GM23338 (cell line): ENCODE measurements at regions not wholly inside any gene's neighbourhood (a gene's known extent, or its start where the extent isn't known, plus 50 kb on each side); places are given as distances from the start of the nearest gene placed in this dataset.
"Not testable (repeated sequence)": the region's sequence is repeated elsewhere in the genome, so short reads cannot be mapped to it uniquely, and the experiment has no call there.

Source experiments
- CTCF ChIP-seq, 2 experiments: fragments of 200-600 bp in 1 of 2; sonication (generic) in 1 of 2; conservative IDR thresholded peaks; 2 replicates each; pipeline versions ENCODE4 v1.5.1 to v1.6.1; 2016 to 2017; ENCODE audit warnings: antibody characterized with exemption in 2 of 2, low read depth in 2 of 2, mild to moderate bottlenecking in 2 of 2, moderate library complexity in 1 of 2
- POLR2AphosphoS5 ChIP-seq: IDR thresholded peaks from 2 replicates; pipeline ENCODE4 v1.6.1; 2016; ENCODE audit warnings: antibody characterized with exemption, low read depth

GRCh38 chr5:21535114-21535513 is 1318.0 kb downstream of the CDH12 start:
- not testable (repeated sequence) for TF ChIP-seq CTCF (conservative IDR thresholded peaks at IDR 0.05; ENCODE audit: low read depth in 2 of 2); POLR2AphosphoS5
